ENCODE measurements at regions not wholly inside any gene's neighbourhood (a gene's known extent, or its start where the extent isn't known, plus 50 kb on each side); places are given as distances from the start of the nearest gene placed in this dataset.
"Not testable (repeated sequence)": the region's sequence is repeated elsewhere in the genome, so short reads cannot be mapped to it uniquely, and the experiment has no call there.

DNA sequence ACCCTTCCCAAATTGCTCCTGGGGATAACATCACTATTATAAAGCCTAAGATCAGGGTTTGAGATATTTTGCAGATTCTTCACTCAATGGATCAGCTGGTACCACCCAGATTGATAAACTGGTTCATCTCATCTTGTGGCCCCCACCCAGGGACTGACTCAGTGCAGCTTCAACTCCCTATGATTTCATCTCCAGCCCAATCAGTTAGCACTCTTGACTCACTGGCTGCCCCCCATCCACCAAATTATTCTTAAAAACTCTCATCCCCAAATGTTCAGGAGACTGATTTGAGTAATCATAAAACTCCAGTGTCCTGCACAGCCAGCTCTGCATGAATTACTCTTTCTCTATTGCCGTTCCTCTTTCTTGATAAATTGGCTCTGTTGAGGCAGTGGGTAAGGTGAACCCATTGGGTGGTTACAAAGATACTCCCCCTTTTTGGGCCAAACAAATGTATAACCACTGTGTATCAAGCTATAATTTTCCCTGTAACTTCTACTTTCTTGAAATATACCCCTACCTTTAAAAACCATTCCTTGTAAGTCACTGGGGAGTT is 263.3 kb upstream of the IL12B start:
- no peak overlapping the region for H3K27ac ChIP-seq (ENCODE audit: poor library complexity, severe bottlenecking)
- H3K4me1 ChIP-seq (ENCODE audit: insufficient read depth, poor library complexity, severe bottlenecking): no peaks in the 10 kb centered on the region
- DNase-seq (ENCODE audit: low spot score) (no peak), ATAC-seq (ENCODE audit: low read depth) (no peak)
- H3K9me3 ChIP-seq (ENCODE audit: severe bottlenecking): peaks cover 7% of the 10 kb centered on the region
- H3K4me3 ChIP-seq (ENCODE audit: severe bottlenecking): no peak overlapping the region
- no peaks in the 10 kb centered on the region for H3K36me3 ChIP-seq (ENCODE audit: low read depth)
- TF ChIP-seq, protein P1, sequence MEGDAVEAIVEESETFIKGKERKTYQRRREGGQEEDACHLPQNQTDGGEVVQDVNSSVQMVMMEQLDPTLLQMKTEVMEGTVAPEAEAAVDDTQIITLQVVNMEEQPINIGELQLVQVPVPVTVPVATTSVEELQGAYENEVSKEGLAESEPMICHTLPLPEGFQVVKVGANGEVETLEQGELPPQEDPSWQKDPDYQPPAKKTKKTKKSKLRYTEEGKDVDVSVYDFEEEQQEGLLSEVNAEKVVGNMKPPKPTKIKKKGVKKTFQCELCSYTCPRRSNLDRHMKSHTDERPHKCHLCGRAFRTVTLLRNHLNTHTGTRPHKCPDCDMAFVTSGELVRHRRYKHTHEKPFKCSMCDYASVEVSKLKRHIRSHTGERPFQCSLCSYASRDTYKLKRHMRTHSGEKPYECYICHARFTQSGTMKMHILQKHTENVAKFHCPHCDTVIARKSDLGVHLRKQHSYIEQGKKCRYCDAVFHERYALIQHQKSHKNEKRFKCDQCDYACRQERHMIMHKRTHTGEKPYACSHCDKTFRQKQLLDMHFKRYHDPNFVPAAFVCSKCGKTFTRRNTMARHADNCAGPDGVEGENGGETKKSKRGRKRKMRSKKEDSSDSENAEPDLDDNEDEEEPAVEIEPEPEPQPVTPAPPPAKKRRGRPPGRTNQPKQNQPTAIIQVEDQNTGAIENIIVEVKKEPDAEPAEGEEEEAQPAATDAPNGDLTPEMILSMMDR (IDR thresholded peaks at IDR 0.05; ENCODE audit: poor library complexity, severe bottlenecking): no peak
- H3K27me3 ChIP-seq (ENCODE audit: insufficient read depth, poor library complexity, severe bottlenecking): no peaks in the 10 kb centered on the region

DNA sequence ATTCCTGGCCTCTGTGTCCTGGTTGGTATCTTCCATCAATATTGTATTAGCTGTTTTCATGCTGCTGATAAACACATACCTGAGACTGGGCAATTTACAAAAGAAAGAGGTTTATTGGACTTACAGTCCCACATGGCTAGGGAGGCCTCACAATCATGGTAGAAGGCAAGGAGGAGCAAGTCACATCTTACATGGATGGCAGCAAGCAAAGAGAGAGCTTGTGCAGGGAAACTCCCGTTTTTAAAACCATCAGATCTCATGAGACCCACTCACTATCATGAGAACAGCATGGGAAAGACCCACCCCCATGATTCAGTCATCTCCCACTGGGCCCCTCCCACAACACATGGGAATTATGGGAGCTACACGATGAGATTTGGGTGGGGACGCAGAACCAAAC is 265.3 kb upstream of the IL12B start:
- not testable (repeated sequence) for H3K9me3 ChIP-seq (ENCODE audit: severe bottlenecking); H3K27me3 ChIP-seq (ENCODE audit: insufficient read depth, poor library complexity, severe bottlenecking); H3K27ac ChIP-seq (ENCODE audit: poor library complexity, severe bottlenecking); DNase-seq (ENCODE audit: low spot score); H3K36me3 ChIP-seq (ENCODE audit: low read depth); H3K4me3 ChIP-seq (ENCODE audit: severe bottlenecking); H3K4me1 ChIP-seq (ENCODE audit: insufficient read depth, poor library complexity, severe bottlenecking); ATAC-seq (ENCODE audit: low read depth)

DNA sequence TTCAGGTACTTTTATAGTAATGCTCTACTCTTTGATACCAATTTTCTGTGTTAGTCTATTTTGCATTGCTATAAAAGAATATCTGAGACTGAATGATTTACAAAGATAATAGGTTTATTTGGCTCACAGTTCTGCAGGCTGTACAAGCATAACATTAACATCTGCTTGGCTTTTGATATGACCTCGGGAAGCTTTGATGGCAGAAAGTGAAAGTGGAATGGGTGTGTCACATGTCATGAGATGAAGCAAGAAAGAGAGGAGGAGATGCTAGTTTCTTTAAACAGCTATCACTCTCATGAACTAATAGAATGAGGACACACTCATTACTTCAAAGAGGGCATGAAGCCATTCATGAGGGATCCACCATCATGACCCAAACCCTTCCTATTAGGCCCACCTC is 270.9 kb upstream of the IL12B start:
- no peak for DNase-seq (ENCODE audit: low spot score)
- TF ChIP-seq, protein P1 (IDR thresholded peaks at IDR 0.05; ENCODE audit: poor library complexity, severe bottlenecking): no peak

DNA sequence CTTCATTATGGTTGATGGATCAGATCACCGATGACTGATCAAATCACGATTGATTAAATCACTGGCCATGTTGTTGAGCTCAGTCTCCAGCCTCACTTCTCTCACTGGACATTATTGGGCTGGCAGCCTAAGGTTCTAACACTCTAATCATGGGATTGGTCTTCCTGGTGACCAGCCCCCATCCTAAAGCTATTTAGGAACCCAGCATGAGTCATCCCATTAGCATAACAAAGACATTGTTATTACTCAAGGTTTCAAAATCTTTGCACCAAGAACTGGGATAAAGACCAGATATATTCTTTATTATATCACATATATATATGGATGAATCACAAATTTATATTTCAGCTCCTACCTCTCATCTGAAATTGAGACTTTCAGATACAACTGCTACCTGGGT is 272.1 kb upstream of the IL12B start:
- Histone ChIP-seq H3K9me3 (ENCODE audit: severe bottlenecking) (peaks cover 3% of the 10 kb centered on the region), H3K27me3 (ENCODE audit: insufficient read depth, poor library complexity, severe bottlenecking) (no peaks in the 10 kb centered on the region), H3K27ac (ENCODE audit: poor library complexity, severe bottlenecking) (no peak overlapping the region), H3K4me3 (ENCODE audit: severe bottlenecking) (no peak overlapping the region), H3K36me3 (ENCODE audit: low read depth) (no peaks in the 10 kb centered on the region), H3K4me1 (ENCODE audit: insufficient read depth, poor library complexity, severe bottlenecking) (no peaks in the 10 kb centered on the region)
- TF ChIP-seq, protein P1 (IDR thresholded peaks at IDR 0.05; ENCODE audit: poor library complexity, severe bottlenecking): no peak
- no peak; the same call in 2 of the 3 replicates for ATAC-seq (ENCODE audit: low read depth)
- no peak for DNase-seq (ENCODE audit: low spot score)

More for the DNA sequence above, 270.9 kb upstream of the IL12B start:
- Histone ChIP-seq H3K36me3 (ENCODE audit: low read depth) (no peaks in the 10 kb centered on the region), H3K4me1 (ENCODE audit: insufficient read depth, poor library complexity, severe bottlenecking) (no peaks in the 10 kb centered on the region), H3K27me3 (ENCODE audit: insufficient read depth, poor library complexity, severe bottlenecking) (no peaks in the 10 kb centered on the region), H3K27ac (ENCODE audit: poor library complexity, severe bottlenecking) (no peak overlapping the region), H3K4me3 (ENCODE audit: severe bottlenecking) (no peak overlapping the region), H3K9me3 (ENCODE audit: severe bottlenecking) (peaks cover 3% of the 10 kb centered on the region)
- no peak for ATAC-seq (ENCODE audit: low read depth)

DNA sequence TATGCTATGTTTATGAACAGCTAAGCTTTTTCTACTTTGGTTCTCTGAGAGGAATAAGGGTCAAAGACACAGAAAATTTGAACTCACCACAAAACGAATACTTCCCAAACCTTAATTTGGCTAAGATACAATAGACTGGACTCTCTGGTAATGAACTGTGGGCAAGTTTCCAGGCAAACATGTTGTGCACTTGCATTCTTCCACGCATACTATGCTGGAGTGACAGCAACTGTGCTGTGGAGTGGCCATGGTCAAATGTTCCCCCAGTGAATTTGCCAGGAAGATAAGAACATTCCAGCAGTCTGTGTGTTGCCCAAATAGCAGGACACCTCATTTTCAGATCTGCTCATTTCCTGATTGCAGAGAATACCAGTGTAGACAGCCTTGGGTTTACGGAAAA is 275.3 kb upstream of the IL12B start:
- Histone ChIP-seq H3K4me3 (ENCODE audit: severe bottlenecking) (no peak overlapping the region), H3K36me3 (ENCODE audit: low read depth) (no peaks in the 10 kb centered on the region), H3K4me1 (ENCODE audit: insufficient read depth, poor library complexity, severe bottlenecking) (no peaks in the 10 kb centered on the region), H3K27me3 (ENCODE audit: insufficient read depth, poor library complexity, severe bottlenecking) (no peaks in the 10 kb centered on the region), H3K9me3 (ENCODE audit: severe bottlenecking) (no peaks in the 10 kb centered on the region), H3K27ac (ENCODE audit: poor library complexity, severe bottlenecking) (no peak overlapping the region)
- DNase-seq (ENCODE audit: low spot score): no peak
- TF ChIP-seq, protein P1 (IDR thresholded peaks at IDR 0.05; ENCODE audit: poor library complexity, severe bottlenecking): no peak
- ATAC-seq (ENCODE audit: low read depth): no peak
